NCI-H2196 (cell line): ENCODE measurements at regions not wholly inside any gene's neighbourhood (a gene's known extent, or its start where the extent isn't known, plus 50 kb on each side); places are given as distances from the start of the nearest gene placed in this dataset.

Source experiments
- DNase-seq: peaks from one replicate; lab custom pipeline; 2025; ENCODE audit not compliant: unreplicated experiment; lab: John Stamatoyannopoulos, UW

DNA sequence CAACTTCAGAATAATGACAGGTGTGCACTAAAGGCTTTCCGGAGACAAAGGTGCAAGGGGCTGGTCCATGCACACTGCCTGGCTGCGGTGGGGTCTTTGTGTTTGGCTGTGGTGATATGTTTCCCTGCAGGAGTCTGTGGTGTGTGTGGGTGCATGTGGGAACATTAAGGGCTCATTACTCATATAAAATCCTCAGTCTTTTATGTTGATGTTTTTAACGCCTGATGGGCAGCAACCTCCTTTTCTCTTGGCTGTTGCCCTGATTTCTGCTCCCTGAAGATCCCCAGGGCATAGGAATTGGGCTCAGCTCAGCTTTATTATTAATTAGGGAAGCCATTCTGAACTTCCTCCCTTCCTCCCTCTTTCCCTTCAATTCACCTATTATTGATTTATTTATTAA is 67.6 kb upstream of the SPAG17 start:
- DNase-seq, result no peak

DNA sequence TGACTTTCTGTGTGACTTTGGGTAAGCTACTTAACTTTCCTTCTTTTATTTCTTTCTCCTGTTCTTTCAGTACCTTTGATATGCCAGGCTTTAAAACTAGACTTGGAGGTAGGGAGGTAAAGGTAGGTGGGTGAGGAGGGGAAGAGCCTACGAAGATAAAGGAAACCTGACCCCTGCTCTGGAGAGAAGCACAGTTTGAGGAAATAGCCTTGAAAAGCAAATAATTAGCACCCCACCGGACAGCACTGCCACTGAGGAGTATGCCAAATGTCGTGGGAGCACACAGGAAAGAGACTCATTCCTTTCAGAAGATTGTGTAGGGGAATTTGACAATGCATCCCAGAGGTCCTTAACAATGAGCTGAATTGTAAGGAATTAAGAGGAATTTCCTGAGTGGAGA is 65.2 kb upstream of the SPAG17 start:
- no peak for DNase-seq

GRCh38 chr1:118249641-118250040 is 64.6 kb upstream of the SPAG17 start:
- DNase-seq, result no peak

DNA sequence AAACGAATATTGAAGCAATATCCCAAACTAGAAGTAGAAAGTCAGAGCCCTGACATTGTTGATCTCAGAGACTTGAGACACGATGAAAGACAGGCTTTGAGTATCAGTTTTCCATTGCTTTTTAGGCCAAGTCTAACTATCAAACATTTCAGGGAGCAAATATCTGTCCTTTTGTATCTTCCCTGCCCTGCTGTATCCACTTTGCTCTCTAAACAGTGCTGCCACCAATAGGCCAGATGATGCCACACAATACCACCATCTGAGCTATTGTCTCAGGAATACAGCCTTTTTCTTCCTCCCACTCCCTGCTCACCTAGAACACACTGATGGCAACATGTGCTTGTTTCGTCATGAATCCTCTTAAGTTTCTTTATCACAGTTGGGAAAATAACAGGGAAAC is 62.6 kb upstream of the SPAG17 start:
- peak; percentile 4 for DNase-seq

GRCh38 chr1:118246646-118247045 is 61.6 kb upstream of the SPAG17 start:
- no peak for DNase-seq

DNA sequence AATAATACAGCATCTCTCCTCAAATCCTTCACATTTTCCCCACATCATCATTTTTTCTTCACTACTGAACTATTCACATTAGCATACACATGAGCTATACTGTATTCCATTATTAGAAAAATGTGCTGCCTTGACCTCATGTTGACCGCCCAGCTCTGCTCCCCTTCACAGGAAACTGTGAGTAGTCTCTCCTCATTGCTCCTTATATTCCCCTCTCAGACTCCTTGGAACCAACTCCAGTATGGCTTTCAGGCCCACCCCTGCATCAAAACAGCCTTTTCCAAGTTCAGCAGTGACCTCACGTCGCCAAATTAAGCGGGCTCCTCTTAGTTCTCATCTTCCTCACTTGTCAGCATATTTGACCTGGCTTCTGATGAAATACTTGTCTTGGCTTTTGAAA is 59.2 kb upstream of the SPAG17 start:
- no peak for DNase-seq

GRCh38 chr1:118243269-118243668 is 58.2 kb upstream of the SPAG17 start:
- DNase-seq, result no peak
